ENCODE measurements at regions not wholly inside any gene's neighbourhood (a gene's known extent, or its start where the extent isn't known, plus 50 kb on each side); places are given as distances from the start of the nearest gene placed in this dataset.

DNA sequence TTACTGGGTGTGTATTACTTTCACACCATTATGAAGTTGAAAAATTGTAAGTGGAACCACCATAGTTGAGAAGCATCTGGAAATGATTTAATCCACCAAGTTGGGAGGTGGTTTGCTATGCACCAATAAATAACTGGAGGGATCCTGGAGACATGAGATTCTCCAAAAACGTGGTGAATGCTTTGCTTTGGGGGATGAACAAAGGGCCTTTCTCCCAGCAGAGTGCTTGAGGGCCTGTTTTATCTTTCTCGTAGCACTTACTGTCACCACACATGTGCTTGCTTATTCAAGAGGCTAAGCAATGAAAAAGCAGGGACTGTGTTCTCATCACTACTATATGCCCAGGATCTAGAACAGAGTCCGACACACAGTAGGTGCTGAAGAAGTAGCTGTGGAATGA, 371.1 kb downstream of the DHX35 start:
- Histone ChIP-seq H3K4me2 (ENCODE audit: low read length) (no peak overlapping the region), H3K9ac (no peak overlapping the region), H3K9me3 (ENCODE audit: control insufficient read depth, low read length) (no peaks in the 10 kb centered on the region), H3K27ac (no peak overlapping the region), H2AFZ (no peak overlapping the region), H3K79me2 (no peaks in the 10 kb centered on the region), H3K36me3 (ENCODE audit: control insufficient read depth, insufficient read depth, low read length) (no peaks in the 10 kb centered on the region), H3K27me3 (ENCODE audit: control insufficient read depth, insufficient read depth, low read length) (no peaks in the 10 kb centered on the region), H3K4me3 (ENCODE audit: low read depth, low read length) (no peak overlapping the region), H3K4me1 (no peaks in the 10 kb centered on the region)
- TF ChIP-seq, protein P1, sequence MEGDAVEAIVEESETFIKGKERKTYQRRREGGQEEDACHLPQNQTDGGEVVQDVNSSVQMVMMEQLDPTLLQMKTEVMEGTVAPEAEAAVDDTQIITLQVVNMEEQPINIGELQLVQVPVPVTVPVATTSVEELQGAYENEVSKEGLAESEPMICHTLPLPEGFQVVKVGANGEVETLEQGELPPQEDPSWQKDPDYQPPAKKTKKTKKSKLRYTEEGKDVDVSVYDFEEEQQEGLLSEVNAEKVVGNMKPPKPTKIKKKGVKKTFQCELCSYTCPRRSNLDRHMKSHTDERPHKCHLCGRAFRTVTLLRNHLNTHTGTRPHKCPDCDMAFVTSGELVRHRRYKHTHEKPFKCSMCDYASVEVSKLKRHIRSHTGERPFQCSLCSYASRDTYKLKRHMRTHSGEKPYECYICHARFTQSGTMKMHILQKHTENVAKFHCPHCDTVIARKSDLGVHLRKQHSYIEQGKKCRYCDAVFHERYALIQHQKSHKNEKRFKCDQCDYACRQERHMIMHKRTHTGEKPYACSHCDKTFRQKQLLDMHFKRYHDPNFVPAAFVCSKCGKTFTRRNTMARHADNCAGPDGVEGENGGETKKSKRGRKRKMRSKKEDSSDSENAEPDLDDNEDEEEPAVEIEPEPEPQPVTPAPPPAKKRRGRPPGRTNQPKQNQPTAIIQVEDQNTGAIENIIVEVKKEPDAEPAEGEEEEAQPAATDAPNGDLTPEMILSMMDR (IDR thresholded peaks at IDR 0.05) = no peak

DNA sequence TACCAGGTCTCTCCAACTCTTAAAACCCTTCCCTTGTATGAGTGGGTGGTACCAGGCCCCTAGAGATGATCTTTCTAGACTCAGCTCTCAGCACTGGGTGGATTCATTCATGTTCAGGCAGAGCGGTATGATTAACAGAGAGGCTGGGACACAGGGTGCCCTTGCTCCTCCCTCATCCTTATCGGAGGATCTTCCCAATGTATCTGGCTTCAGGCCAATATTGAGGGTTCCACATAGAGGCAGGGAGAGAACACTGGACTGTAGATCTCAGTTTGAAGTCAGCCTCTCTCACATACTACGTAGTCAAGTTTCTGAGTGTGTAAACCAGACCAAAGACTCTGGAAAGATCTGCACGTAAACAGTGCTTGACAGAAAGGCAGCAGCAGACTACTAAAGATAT, 366.2 kb downstream of the DHX35 start:
- no peaks in the 10 kb centered on the region for H3K9me3 ChIP-seq (ENCODE audit: control insufficient read depth, low read length)
- H3K79me2 ChIP-seq = no peaks in the 10 kb centered on the region
- TF ChIP-seq, protein P1 (IDR thresholded peaks at IDR 0.05) = no peak

DNA sequence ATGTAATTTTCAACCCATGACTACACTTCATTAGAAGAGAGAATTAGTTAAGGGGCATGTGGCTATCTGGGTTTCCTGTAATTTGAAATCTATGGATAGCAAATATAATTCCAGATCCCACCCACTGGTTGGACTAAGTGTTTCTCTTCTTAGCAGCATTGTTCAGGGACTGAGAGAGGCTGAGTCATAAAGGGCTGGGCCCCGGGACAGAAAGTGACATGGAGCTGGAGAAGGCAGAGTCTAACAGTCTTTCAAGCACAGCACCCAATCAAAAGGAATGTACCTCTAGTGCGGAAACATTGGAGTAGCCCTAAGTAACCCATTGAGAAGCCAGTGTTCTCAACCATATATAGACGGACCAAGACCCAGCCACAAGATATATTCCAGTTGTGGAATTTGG, 363.9 kb downstream of the DHX35 start:
- H3K36me3 ChIP-seq (ENCODE audit: control insufficient read depth, insufficient read depth, low read length) = no peaks in the 10 kb centered on the region
- no peaks in the 10 kb centered on the region for H3K79me2 ChIP-seq
- H3K9ac ChIP-seq = no peak overlapping the region

More for the DNA sequence above, 366.2 kb downstream of the DHX35 start:
- Histone ChIP-seq H3K27me3 (ENCODE audit: control insufficient read depth, insufficient read depth, low read length) (no peaks in the 10 kb centered on the region), H3K36me3 (ENCODE audit: control insufficient read depth, insufficient read depth, low read length) (no peaks in the 10 kb centered on the region), H3K27ac (no peak overlapping the region), H2AFZ (peak overlapping the region; percentile 54), H3K4me1 (peaks cover 7% of the 10 kb centered on the region), H3K4me2 (ENCODE audit: low read length) (no peak overlapping the region), H3K4me3 (ENCODE audit: low read depth, low read length) (no peak overlapping the region), H3K9ac (no peak overlapping the region)

DNA sequence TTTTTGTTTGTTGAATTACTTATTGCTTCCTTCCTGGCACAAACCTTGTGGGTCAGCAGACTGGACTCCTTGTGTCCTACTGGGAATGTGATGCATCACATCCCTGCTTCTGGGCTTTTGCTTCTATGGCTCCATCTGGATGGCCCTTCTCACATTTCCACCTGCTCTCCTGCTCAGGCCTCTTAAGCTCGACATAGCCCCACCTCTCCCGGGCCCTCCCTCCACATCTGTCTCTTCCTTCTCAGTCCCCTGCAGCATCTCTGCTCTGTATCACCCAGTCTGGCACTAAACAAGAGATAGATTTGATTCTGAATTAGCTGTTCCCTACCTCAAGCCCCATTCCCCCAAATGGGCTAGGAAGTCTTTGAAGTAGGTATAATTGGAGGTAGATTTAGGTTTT, 356.8 kb downstream of the DHX35 start:
- Histone ChIP-seq H3K4me1 (no peaks in the 10 kb centered on the region), H3K36me3 (ENCODE audit: control insufficient read depth, insufficient read depth, low read length) (no peaks in the 10 kb centered on the region), H3K27ac (no peak overlapping the region), H3K79me2 (no peaks in the 10 kb centered on the region), H3K4me2 (ENCODE audit: low read length) (no peak overlapping the region), H3K27me3 (ENCODE audit: control insufficient read depth, insufficient read depth, low read length) (no peaks in the 10 kb centered on the region), H3K4me3 (ENCODE audit: low read depth, low read length) (no peak overlapping the region), H2AFZ (no peak overlapping the region), H3K9me3 (ENCODE audit: control insufficient read depth, low read length) (no peaks in the 10 kb centered on the region), H3K9ac (no peak overlapping the region)
- TF ChIP-seq, protein P1 (IDR thresholded peaks at IDR 0.05) = no peak

More for the DNA sequence above, 363.9 kb downstream of the DHX35 start:
- peaks cover 7% of the 10 kb centered on the region for H3K4me1 ChIP-seq
- no peaks in the 10 kb centered on the region for H3K27me3 ChIP-seq (ENCODE audit: control insufficient read depth, insufficient read depth, low read length)
- no peak overlapping the region for H3K4me3 ChIP-seq (ENCODE audit: low read depth, low read length)
- no peak overlapping the region for H3K27ac ChIP-seq
- no peak overlapping the region for H3K4me2 ChIP-seq (ENCODE audit: low read length)
- TF ChIP-seq, protein P1 (IDR thresholded peaks at IDR 0.05) = no peak
- peak overlapping the region; percentile 6 for H2AFZ ChIP-seq
- H3K9me3 ChIP-seq (ENCODE audit: control insufficient read depth, low read length) = no peaks in the 10 kb centered on the region

DNA sequence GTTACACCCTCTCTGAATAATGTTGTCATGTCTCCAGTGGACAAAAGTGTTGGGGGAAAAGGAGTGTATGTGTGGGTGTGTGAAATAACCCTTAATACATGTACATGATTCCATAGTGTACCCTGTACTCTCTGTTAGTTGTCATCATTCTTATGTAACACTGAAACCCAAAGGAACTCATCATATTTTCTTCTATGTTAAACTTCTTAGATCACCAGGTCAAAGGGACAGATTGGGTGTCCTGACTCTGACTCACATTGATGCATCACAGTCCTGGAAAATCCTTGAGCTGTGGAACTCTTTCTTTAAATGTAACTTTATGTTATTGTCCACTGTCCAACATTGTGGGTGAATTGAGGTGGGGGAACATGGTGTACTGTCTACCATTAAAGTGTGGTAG, 350.5 kb downstream of the DHX35 start:
- peaks cover 4% of the 10 kb centered on the region for H3K9me3 ChIP-seq (ENCODE audit: control insufficient read depth, low read length)
- H3K27ac ChIP-seq = no peak overlapping the region
- H3K79me2 ChIP-seq = no peaks in the 10 kb centered on the region
- H3K9ac ChIP-seq = no peak overlapping the region
- no peak overlapping the region for H3K4me2 ChIP-seq (ENCODE audit: low read length)
- no peaks in the 10 kb centered on the region for H3K4me1 ChIP-seq
- no peak overlapping the region for H2AFZ ChIP-seq
- no peaks in the 10 kb centered on the region for H3K36me3 ChIP-seq (ENCODE audit: control insufficient read depth, insufficient read depth, low read length)
- H3K4me3 ChIP-seq (ENCODE audit: low read depth, low read length) = no peak overlapping the region
- TF ChIP-seq, protein P1 (IDR thresholded peaks at IDR 0.05) = no peak
- no peaks in the 10 kb centered on the region for H3K27me3 ChIP-seq (ENCODE audit: control insufficient read depth, insufficient read depth, low read length)

Measured in parathyroid adenoma (tissue), 2 donors.